Loucy (cell line): ENCODE measurements at regions not wholly inside any gene's neighbourhood (a gene's known extent, or its start where the extent isn't known, plus 50 kb on each side); places are given as distances from the start of the nearest gene placed in this dataset.

Experiments used
- CTCF ChIP-seq: fragments of 200-600 bp; sonication (generic); conservative IDR thresholded peaks from 2 replicates; pipeline ENCODE4 v1.5.1; 2014; ENCODE audit warnings: mild to moderate bottlenecking, antibody characterized with exemption, low read length
- EZH2phosphoT487 ChIP-seq: fragments of 200-600 bp; IDR thresholded peaks from 2 replicates; pipeline ENCODE4 v1.6.1; 2018; ENCODE audit warnings: antibody characterized with exemption, mild to moderate bottlenecking, moderate library complexity, borderline replicate concordance

- TF ChIP-seq CTCF (no peak), EZH2phosphoT487 (no peak)
These were observed 171.6 kb upstream of the CDH5 start for GRCh38 chr16:66194866-66195265.
